Right lobe of liver (tissue), 6 donors: ENCODE measurements at regions not wholly inside any gene's neighbourhood (a gene's known extent, or its start where the extent isn't known, plus 50 kb on each side); places are given as distances from the start of the nearest gene placed in this dataset.
A peak's percentile ranks its signal among the peaks of the same experiment; 100 is the strongest.

Experiments
- ATAC-seq, 4 donors: fragments of 200-7000 bp; cut with Tn5 transposase; one replicate each; pipeline ENCODE4 v1.9.1; 2020; ENCODE audit warnings: mild to moderate bottlenecking in 4 of 4, moderate library complexity in 4 of 4
- DNase-seq, 3 donors: peaks; one replicate each; pipeline ENCODE4 v3.0.0-alpha.2; 2020
- H3K27ac ChIP-seq, 3 donors: fragments of 200-600 bp; one replicate each; pipeline ENCODE4 v1.8.0; 2022
- H3K27me3 ChIP-seq, 2 donors: fragments of 200-600 bp; one replicate each; pipeline ENCODE4 v1.8.0; 2022
- H3K36me3 ChIP-seq, 4 donors: fragments of 200-600 bp; sonication (generic) in 1 of 4; one replicate each; pipeline versions ENCODE4 v1.5.1 to v1.8.0; 2017 to 2022; ENCODE audit warnings: control low read depth in 1 of 4
- H3K4me1 ChIP-seq, 4 donors: fragments of 200-600 bp; sonication (generic) in 1 of 4; one replicate each; pipeline versions ENCODE4 v1.5.1 to v1.8.0; 2017 to 2022; ENCODE audit warnings: control low read depth in 1 of 4
- H3K4me3 ChIP-seq, 3 donors: fragments of 200-600 bp; one replicate each; pipeline ENCODE4 v1.8.0; 2022
- H3K9me3 ChIP-seq, 4 donors: fragments of 200-600 bp; sonication (generic) in 1 of 4; one replicate each; pipeline versions ENCODE4 v1.5.1 to v1.8.0; 2017 to 2022; ENCODE audit warnings: control low read depth in 1 of 4
- CTCF ChIP-seq, 4 donors: fragments of 200-600 bp in 3 of 4; fragments of 450-650 bp in 1 of 4; IDR thresholded peaks; one replicate each; pipeline versions ENCODE4 v1.5.1 to v1.8.0; 2016 to 2022; ENCODE audit warnings: antibody characterized with exemption in 4 of 4, mild to moderate bottlenecking in 2 of 4
- POLR2A ChIP-seq: fragments of 450-650 bp; IDR thresholded peaks from one replicate; pipeline ENCODE4 v1.6.1; 2017; ENCODE audit warnings: antibody characterized with exemption, mild to moderate bottlenecking
- WGBS: methylation state at CpG from one replicate; pipeline ENCODE4 v1.1.6; 2018; ENCODE audit warnings: low coverage, low lambda C conversion rate; ENCODE audit not compliant: insufficient coverage; ENCODE audit errors: missing lambda C conversion rate; 5-methylcytosine and 5-hydroxymethylcytosine counted together
- intact Hi-C, 2 donors: fragments of 100-400 bp; cut with DNase I; formaldehyde crosslinking; loops; one replicate each; pipeline versions ENCODE4 v1.11.2 to v1.14.1; 2022
- donor health status: DM: no; HTN: yes; CAD: no.
- donor health status: DM: no; HTN: no; CAD: no.
- donor health status: DM: no; HTN: no; CAD: no.
- donor health status: DM: no; HTN: yes; CAD: no.
- donor health status: DM: no; HTN: yes; CAD: no.

GRCh38 chr19:33953023-33953422 lies 156.4 kb downstream of the KCTD15 start:
- DNase-seq: no peak
- WGBS: 59% methylated on average over 3 of the region's 8 CpGs

GRCh38 chr19:33953592-33953991 lies 156.9 kb downstream of the KCTD15 start:
- Histone ChIP-seq H3K27me3 (no peaks in the 10 kb centered on the region), H3K4me3 (no peak overlapping the region), H3K27ac (no peak overlapping the region), H3K36me3 (no peaks in the 10 kb centered on the region), H3K4me1 (no peaks in the 10 kb centered on the region), H3K9me3 (no peaks in the 10 kb centered on the region)
- TF ChIP-seq POLR2A: no peak
- TF ChIP-seq CTCF (IDR thresholded peaks at IDR 0.05): peak in 1 of 4 donors; percentile 29
- no peak for DNase-seq
- ATAC-seq: peak in 2 of 4 donors; percentile 27 to 70
- intact Hi-C loops: no loop called here
- 54% methylated on average over 4 of the region's 4 CpGs for WGBS

More at GRCh38 chr19:33953023-33953422, 156.4 kb downstream of the KCTD15 start:
- ATAC-seq: no peak
- H3K27ac ChIP-seq: no peak overlapping the region
- no peaks in the 10 kb centered on the region for H3K9me3 ChIP-seq
- no peaks in the 10 kb centered on the region for H3K4me1 ChIP-seq
- H3K4me3 ChIP-seq: no peak overlapping the region
- H3K27me3 ChIP-seq: no peaks in the 10 kb centered on the region
- no peaks in the 10 kb centered on the region for H3K36me3 ChIP-seq
- intact Hi-C loops: no loop called here
- no peak for TF ChIP-seq CTCF (IDR thresholded peaks at IDR 0.05)

- no peak for TF ChIP-seq CTCF (IDR thresholded peaks at IDR 0.05)
- no peak for TF ChIP-seq POLR2A
- Histone ChIP-seq H3K9me3 (no peaks in the 10 kb centered on the region), H3K4me3 (no peak overlapping the region), H3K27me3 (no peaks in the 10 kb centered on the region), H3K4me1 (no peaks in the 10 kb centered on the region), H3K36me3 (no peaks in the 10 kb centered on the region), H3K27ac (no peak overlapping the region)
- intact Hi-C loops: no loop called here
- no peak for DNase-seq
- WGBS: 60% methylated on average over 1 of the region's 2 CpGs
- no peak for ATAC-seq
Observed at GRCh38 chr19:33954686-33955085, 158.0 kb downstream of the KCTD15 start.

GRCh38 chr19:33956941-33957340 lies 160.3 kb downstream of the KCTD15 start:
- TF ChIP-seq POLR2A (no peak), CTCF (IDR thresholded peaks at IDR 0.05) (no peak)
- H3K9me3 ChIP-seq: no peaks in the 10 kb centered on the region
- H3K4me1 ChIP-seq: no peaks in the 10 kb centered on the region
- intact Hi-C loops: no loop called here
- no peak for ATAC-seq
- H3K4me3 ChIP-seq: no peak overlapping the region
- no peaks in the 10 kb centered on the region for H3K27me3 ChIP-seq
- 74% methylated on average over 3 of the region's 6 CpGs for WGBS
- DNase-seq: no peak
- no peak overlapping the region for H3K27ac ChIP-seq
- H3K36me3 ChIP-seq: no peaks in the 10 kb centered on the region

GRCh38 chr19:33957804-33958203 lies 161.1 kb downstream of the KCTD15 start:
- no peaks in the 10 kb centered on the region for H3K27me3 ChIP-seq
- no peaks in the 10 kb centered on the region for H3K9me3 ChIP-seq
- TF ChIP-seq CTCF (IDR thresholded peaks at IDR 0.05): no peak
- TF ChIP-seq POLR2A: no peak
- H3K36me3 ChIP-seq: no peaks in the 10 kb centered on the region
- H3K4me1 ChIP-seq: no peaks in the 10 kb centered on the region
- ATAC-seq (no peak), DNase-seq (no peak)
- intact Hi-C loops: no loop called here
- WGBS: 68% methylated on average over 2 of the region's 2 CpGs
- no peak overlapping the region for H3K27ac ChIP-seq
- H3K4me3 ChIP-seq: no peak overlapping the region
